ENCODE measurements at regions not wholly inside any gene's neighbourhood (a gene's known extent, or its start where the extent isn't known, plus 50 kb on each side); places are given as distances from the start of the nearest gene placed in this dataset.

DNA sequence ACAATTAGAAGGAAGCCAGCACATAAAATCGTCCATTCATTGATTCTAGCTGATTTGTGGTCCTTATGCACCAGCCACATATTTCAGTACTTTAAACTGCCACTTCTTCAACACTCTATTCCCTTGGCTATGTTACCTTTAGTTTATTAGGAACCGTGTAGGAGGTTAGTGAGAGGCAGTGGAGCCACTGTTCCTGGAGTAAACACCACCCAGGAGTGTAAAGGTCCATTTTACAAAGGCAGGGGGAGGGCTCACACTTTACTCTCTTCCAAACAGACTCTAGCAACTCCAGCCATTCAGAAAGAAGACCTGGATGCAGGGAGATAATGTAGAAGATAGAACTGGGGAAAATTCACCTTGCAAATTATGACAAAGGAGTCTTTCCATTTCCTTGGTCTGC is 170.2 kb upstream of the RPS23 start:
- TF ChIP-seq, protein P1, sequence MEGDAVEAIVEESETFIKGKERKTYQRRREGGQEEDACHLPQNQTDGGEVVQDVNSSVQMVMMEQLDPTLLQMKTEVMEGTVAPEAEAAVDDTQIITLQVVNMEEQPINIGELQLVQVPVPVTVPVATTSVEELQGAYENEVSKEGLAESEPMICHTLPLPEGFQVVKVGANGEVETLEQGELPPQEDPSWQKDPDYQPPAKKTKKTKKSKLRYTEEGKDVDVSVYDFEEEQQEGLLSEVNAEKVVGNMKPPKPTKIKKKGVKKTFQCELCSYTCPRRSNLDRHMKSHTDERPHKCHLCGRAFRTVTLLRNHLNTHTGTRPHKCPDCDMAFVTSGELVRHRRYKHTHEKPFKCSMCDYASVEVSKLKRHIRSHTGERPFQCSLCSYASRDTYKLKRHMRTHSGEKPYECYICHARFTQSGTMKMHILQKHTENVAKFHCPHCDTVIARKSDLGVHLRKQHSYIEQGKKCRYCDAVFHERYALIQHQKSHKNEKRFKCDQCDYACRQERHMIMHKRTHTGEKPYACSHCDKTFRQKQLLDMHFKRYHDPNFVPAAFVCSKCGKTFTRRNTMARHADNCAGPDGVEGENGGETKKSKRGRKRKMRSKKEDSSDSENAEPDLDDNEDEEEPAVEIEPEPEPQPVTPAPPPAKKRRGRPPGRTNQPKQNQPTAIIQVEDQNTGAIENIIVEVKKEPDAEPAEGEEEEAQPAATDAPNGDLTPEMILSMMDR (IDR thresholded peaks at IDR 0.05) = no peak

DNA sequence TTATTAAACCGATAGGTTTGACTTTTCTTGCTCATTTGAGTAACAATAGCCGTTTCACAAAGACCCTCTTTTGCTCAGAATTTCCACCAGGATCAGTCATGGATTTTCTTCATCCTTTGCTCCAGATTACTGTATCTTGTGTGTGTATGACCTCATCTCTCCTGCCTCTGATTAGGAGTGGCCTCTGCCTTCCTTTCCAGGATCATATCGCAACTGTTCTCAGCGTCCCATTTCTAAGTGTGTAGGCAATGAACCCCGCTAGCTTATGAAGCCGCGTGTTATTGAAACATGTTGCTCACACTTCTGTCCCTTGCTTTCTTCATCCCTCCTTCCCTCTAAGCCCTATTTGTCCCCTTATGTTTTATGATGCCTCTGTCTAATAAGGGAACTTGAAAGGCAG is 169.8 kb upstream of the RPS23 start:
- no peak overlapping the region for H3K4me3 ChIP-seq
- H3K36me3 ChIP-seq (ENCODE audit: insufficient read depth in 1 of 2, low read depth in 1 of 2) = no peaks in the 10 kb centered on the region
- H3K27ac ChIP-seq = no peak overlapping the region
- H3K27me3 ChIP-seq (ENCODE audit: insufficient read depth in 3 of 3, low read length in 2 of 3) = no peaks in the 10 kb centered on the region
- no peak for DNase-seq
- H3K4me1 ChIP-seq = no peaks in the 10 kb centered on the region
- no peaks in the 10 kb centered on the region for H3K9me3 ChIP-seq
- TF ChIP-seq, protein P1 (IDR thresholded peaks at IDR 0.05) = no peak
- ATAC-seq = no peak
- 73 to 85% (median 75%) methylated on average over 7 of the region's 7 CpGs for WGBS, 3 donors
- intact Hi-C loops (cut with DNase I) = no loop called here

More for the DNA sequence above, 170.2 kb upstream of the RPS23 start:
- 40 to 53% (median 53%) methylated on average over 2 of the region's 2 CpGs for WGBS, 3 donors
- H3K27ac ChIP-seq = no peak overlapping the region
- H3K4me3 ChIP-seq = no peak overlapping the region
- no peaks in the 10 kb centered on the region for H3K4me1 ChIP-seq
- no peaks in the 10 kb centered on the region for H3K36me3 ChIP-seq (ENCODE audit: insufficient read depth in 1 of 2, low read depth in 1 of 2)
- intact Hi-C loops (cut with DNase I) = no loop called here
- no peaks in the 10 kb centered on the region for H3K9me3 ChIP-seq
- no peaks in the 10 kb centered on the region for H3K27me3 ChIP-seq (ENCODE audit: insufficient read depth in 3 of 3, low read length in 2 of 3)
- no peak for ATAC-seq
- no peak for DNase-seq

DNA sequence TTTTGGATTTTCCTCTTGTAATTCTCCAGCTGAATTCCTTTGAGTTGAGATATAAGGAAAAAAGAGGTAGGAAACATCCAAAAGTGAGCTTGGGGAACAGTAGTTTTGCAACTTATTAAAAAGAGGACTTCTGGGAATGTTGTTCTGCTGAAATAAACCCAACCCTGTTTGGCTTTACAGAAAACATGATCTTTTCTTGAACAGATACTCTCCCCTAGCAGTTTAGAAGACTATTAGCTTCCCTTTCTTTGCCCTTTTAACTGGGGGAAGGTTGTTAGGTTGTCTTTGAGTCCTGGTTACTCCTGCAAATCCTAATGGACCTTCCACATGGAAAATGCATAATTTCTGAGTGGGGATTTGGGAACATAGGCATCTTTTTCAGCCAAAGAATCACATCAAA is 168.7 kb upstream of the RPS23 start:
- Histone ChIP-seq H3K4me3 (no peak overlapping the region), H3K36me3 (ENCODE audit: insufficient read depth in 1 of 2, low read depth in 1 of 2) (no peaks in the 10 kb centered on the region), H3K27me3 (ENCODE audit: insufficient read depth in 3 of 3, low read length in 2 of 3) (no peaks in the 10 kb centered on the region), H3K4me1 (no peaks in the 10 kb centered on the region), H3K27ac (peak overlapping the region; percentile 6), H3K9me3 (no peaks in the 10 kb centered on the region)
- ATAC-seq (peak in 2 of 4 donors; percentile 22 to 28), DNase-seq (no peak)
- TF ChIP-seq, protein P1 (IDR thresholded peaks at IDR 0.05) = no peak
- intact Hi-C loops (cut with DNase I) = no loop called here

DNA sequence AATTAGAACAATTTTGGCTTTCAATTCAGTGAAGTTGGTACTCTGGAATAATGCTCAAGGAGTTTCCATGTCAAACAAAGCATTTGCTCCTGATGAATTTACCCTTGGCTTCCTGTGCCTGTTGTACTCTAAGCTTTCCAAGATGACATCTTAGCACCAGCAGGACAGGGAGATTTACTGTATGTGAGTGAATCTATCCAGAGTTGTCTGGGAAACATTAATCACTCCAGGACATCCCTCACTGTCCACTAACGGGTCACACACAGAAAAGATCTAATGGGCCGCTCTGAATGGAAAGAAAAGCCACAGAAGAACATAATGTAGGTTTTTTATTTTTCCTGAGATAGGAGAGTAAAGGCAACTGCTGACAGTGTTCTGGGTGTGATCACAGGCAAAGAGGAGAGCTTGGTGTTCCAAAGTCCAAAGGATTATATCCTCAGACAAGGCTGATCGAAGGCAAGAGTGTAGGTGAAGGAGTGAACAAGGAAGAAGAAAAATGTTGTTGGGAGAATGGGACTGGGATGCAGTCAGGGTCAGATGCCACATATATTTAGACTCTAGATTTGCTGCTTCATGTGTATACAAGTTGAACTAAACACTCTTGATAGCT is 167.7 kb upstream of the RPS23 start:
- TF ChIP-seq, protein P1 (IDR thresholded peaks at IDR 0.05) = no peak
- H3K36me3 ChIP-seq (ENCODE audit: insufficient read depth in 1 of 2, low read depth in 1 of 2) = no peaks in the 10 kb centered on the region
- no peak overlapping the region for H3K4me3 ChIP-seq
- WGBS, 3 donors = 67% methylated on average over 3 of the region's 3 CpGs
- H3K4me1 ChIP-seq = no peaks in the 10 kb centered on the region
- DNase-seq (no peak), ATAC-seq (no peak)
- intact Hi-C loops (cut with DNase I) = no loop called here
- no peak overlapping the region for H3K27ac ChIP-seq
- H3K9me3 ChIP-seq = no peaks in the 10 kb centered on the region
- H3K27me3 ChIP-seq (ENCODE audit: insufficient read depth in 3 of 3, low read length in 2 of 3) = no peaks in the 10 kb centered on the region

Data from psoas muscle (tissue), 7 donors.